Hypothalamus (tissue), 51 donors: ENCODE measurements at regions not wholly inside any gene's neighbourhood (a gene's known extent, or its start where the extent isn't known, plus 50 kb on each side); places are given as distances from the start of the nearest gene placed in this dataset.
"Not testable (repeated sequence)": the region's sequence is repeated elsewhere in the genome, so short reads cannot be mapped to it uniquely, and the experiment has no call there.

Source experiments
- DNase-seq, 51 donors: peaks; one replicate each; lab custom pipeline; 2025; lab: John Stamatoyannopoulos, UW

DNA sequence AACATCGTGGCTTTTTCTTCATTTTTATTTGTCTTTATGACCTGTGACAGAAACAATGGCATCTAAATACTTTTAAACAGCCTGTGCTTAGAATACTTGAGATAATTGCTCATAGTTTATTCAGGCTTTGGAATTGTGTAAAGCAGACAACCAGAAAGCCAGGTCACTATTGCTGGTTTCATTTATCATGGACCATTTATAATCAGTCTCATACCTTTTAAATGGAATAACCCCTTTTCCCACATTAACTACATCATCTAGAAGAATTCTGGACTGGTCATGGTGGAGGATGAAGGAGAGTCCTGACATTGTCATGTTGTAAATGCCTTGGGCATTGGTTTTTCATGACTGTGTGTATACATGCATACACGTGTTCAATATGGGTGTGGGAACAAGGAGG lies 661.5 kb downstream of the EPM2A start:
- DNase-seq, result no peak

DNA sequence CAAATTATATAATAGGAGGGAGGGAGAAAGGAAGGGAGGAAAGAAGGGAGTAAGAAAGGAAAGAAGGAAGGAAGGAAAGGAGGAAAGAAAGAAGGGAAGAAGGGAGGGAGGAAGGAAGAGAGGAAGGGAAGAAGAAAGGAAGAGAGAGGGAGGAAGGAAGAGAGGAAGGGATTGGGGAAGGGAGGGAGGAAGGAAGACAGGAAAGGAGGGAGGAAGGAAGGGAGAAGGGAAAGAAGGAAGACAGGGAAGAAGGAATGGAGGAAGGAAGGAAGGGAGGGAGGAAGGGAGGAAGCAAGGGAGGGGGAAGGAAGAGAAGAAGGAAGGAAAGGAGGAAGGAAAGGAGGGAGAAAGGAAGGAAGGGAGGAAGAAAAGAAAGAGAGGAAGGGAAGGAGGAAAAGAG lies 660.5 kb downstream of the EPM2A start:
- no peak for DNase-seq

DNA sequence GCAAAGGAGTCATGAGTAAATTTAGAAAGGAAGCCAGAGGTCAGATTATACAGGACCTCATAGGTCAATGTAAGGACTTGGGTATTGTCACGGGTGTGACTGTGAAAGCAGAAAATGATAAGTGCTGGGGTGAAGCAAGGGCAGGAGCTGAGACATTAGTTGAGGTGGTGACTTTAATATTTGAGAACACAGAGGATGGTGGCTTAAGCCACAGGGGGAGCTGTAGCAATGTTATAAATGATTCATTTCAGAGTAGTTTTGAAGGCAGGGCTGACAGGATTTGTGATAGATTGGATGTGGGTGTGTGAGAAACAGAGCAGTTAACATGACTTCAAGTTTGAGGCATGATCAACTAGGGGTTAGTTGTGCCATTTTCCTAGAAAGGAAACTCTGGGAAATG lies 659.9 kb downstream of the EPM2A start:
- no peak for DNase-seq

DNA sequence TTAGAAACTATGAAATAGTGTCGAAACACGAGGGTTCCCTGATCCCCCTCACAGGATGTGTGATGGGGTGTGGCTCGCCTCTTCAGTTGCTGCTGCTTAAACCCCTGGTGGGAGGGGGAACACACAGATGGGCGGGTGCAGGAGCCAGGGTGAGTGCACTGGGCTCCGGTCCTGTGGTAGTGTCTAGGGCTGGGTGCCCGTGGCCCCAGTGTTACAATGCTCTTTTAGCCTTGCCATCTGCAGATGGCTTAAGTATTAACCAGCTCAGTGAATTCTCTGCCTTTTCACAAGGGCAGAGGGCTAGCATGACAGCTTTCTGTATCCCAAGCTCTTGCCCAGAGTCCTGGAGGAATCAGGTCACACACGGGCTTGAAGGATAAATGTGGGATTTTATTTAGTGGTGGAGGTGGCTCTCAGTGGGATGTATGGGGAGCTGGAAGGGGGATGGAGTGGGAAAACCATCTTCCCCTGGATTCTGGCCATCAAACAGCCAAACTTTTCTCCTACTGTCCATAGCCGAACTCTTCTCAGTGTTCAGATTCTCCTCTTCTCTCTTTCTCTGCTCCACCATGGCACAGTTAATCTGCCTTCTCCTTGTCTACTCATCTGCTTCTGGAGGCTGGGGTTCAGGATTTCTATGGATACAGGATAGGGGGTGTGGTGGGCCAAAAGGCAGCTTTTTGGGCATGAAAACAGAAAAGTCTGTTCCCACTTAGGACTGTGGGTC lies 659.0 kb downstream of the EPM2A start:
- DNase-seq, result no peak

DNA sequence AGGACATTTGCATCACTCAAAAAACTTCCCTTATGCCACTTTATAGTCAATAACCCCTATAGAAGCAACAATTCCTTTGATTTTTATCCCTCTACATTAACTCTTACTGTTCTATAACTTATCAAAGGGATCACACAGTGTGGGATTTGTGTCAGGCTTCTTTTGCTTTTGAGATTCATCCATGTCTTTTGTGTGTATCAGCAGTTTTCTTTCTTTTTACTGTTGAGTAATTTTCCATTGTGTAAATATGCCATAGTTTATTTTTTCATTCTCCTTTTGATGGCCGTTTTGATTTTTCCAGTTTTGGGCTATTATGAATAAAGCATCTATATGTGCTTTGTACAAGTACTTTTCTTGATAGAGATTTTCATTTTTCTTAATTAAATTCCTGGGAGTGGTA lies 657.9 kb downstream of the EPM2A start:
- no peak for DNase-seq

DNA sequence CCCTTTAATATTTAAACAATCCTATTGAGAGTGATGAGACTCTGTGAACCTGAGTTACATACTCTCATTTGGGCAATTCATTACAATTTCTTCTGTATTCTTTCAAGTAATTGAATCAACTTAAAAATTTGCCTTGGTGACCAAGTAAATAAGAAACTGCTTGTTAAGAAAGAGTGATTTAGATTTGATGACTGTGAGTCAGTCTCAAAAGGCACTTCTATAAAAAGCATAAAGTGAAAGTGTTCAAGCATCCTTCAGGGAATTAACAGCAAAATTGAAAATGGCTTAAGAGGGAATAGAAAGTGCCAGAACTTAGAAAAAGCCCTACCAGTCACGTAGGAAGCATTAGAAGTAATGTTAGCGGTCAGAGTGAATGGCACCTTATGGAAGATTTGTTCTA lies 654.7 kb downstream of the EPM2A start:
- DNase-seq, result no peak

DNA sequence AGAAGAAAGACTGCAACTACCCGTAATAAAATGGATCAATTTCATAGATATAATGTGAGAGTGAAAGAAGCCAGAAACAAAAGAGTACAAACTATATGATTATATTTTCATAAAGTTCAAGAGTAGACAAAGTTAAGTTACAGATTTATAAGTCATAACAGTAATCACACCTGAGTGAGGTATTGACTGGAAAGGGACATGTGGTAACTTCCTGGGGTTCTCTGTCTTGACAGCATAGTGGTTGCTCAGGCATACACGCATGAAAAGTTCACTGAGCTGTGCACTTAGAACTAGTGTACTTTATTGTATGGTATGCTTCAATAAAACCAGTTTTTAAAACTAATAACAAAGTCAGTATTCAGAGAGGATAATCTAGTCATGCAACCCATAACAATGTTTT lies 653.6 kb downstream of the EPM2A start:
- no peak for DNase-seq

DNA sequence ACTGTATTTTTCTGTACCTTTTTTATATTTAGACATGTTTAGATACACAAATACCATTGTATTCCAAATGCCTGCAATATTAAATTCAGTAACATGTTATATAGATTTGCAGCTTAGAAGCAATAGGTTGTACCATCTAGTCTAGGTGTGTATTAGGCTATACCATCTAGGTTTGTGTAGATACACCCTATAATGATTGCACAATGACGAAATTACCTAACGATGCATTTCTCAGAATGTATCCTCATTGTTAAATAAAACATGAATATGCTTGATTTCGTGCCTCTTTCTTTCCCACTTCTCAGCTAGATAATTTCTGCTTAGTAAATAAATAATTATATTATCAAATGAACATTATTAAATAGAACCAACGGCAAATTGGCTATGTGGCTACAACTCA lies 653.0 kb downstream of the EPM2A start:
- DNase-seq, result no peak

DNA sequence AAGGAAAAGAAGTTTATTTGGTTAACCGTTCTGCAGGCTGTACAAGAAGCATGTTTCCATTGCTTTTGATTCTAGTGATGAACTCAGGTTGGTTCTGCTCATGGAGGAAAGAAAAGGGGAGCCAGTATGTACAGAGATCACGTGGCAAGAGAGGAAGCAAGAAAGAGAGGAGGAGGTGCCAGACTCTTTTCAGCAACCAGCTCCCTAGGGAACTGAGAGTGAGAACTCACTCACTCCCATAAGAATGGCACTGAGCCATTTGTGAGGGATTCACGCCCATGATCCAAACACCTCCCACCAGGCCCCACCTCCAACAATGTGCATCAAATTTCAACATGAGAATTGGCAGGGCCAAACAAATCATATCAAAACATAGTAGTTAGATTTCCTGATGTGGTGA lies 649.1 kb downstream of the EPM2A start:
- peak in 1 of 51 donors; percentile 5 for DNase-seq

DNA sequence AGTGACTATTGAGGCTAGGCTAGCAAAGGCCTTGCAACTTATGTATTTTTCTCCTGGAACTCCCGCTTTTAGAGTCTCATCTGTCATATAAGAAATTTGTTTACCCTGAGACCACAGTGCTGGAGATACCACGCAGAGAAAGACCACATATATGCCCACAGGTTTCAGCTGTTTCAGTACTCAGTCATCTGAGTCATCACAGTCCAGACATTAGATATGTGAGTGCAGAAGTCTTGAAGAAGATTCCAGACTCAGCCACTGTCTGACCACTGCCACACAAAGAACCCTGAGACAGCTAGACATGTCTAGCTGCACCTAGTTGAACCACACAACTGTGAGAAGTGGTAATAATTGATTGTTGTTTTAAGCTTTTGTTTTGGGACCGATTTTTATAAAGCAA lies 648.3 kb downstream of the EPM2A start:
- no peak for DNase-seq

DNA sequence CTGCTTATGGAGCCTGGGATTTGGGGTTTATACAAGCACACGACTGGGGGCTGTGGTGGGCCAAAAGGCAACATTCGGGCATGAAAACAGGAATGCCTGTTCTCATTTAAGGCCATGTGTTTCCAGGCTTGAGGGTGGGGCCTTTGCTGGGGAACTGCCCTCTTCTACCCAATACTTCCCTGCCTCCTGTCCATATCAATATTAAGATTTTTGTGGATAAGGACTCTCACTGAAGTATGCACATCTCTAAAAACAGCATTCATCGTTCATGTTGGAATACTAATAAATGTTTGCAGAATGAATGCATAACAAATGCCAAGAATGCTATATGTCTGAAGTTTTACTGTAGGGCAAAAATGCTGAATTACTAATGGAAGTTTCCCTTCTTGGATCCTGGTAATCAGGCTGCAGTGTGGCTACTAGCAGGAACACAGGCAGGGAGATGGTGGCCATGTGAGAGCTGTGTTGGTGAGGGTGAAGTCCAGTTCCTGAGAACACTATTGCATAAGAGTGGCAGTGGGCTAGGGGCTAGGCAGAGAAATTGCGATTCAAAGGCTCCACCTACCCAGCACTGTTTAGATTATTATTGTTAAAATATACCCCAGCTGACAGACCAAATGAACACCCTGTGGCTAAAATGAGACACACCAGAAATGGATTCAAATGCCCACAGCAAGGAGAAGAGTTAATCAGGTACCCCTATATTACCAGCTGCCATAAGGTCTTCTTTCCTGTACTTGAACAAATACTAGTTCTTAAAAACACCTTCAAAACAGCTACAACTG lies 644.3 kb downstream of the EPM2A start:
- DNase-seq, result no peak

DNA sequence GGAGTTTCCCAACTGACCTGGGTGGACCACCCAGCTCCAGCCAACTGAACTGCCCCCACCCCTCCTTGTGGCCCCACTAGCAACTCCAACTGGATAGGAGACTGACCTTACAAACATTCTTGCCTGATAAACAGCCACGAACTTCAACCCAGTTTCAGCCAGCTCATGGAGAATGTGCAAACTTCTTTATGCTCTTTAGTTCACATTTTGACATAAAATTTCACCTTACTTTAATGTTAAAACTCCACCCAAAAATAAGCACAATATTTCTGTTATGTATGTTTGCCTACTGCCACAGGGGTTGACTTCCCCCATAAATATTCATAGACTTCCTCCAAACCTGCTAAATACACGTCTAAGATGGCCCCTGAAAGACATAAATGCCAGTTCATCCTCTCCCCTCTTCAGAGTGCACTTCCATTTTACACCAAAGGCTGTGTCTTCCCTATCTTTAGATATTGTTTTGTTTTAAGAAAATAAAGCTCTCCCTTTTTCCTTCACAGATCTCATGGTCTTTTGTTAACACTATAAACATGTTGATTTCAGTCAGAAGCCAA lies 643.7 kb downstream of the EPM2A start:
- DNase-seq, result no peak

DNA sequence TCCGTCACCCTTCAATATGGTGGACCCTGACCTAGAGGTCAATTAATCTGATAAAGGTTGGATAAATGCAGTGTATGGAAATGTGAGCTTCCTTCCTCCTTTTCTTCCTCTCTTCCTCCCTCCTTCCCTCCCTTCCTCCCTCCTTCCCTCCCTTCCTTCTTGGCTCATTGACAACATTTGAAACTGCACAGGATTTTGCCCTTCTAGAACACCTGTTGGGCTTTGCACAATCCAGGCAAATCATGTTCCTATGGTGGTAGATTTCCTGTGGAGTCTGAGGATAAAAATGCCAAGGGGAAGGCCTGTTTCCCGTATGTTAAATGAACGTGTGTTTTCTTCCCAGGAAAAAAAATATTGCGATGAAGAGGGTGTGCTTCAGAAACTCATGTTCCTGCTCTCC lies 642.8 kb downstream of the EPM2A start:
- DNase-seq, result no peak

DNA sequence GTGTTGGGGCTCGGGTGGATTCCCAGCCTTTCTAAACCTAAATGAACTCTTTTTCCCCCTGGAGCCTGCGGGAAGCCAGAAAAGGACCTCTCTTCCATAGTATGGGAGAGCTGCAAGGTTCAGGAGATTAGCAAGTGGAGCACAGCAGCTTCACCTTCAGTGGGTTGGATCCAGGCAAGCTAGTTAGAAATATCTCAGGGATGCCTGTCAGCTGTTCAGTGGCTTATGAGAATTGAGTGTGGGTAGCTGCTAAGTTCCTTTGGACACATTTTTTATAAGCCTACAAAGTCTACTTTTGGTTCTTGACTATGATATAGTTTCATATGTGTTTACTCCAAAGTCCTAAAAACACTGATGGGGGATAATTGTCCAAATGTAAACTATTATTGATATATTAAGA lies 642.1 kb downstream of the EPM2A start:
- no peak for DNase-seq

DNA sequence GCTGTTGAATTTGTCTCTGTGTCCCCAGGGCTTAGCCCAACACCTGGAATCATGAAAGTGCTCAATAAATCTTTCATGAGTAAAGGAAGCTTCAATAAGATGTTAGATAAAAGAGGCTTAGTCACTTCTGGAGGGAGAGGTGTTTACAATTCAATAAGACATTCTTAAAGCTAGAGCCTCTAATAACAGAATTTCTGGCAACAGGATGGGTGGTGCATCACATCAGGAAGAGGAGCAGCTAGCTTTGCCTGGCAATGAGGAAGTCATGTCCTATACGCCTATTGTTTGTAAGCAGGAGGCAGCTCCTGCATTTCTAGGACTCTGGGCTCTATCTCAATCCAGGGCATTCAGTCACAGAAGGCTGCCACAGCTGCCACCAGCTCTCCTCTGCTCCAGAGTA lies 638.5 kb downstream of the EPM2A start:
- no peak for DNase-seq

DNA sequence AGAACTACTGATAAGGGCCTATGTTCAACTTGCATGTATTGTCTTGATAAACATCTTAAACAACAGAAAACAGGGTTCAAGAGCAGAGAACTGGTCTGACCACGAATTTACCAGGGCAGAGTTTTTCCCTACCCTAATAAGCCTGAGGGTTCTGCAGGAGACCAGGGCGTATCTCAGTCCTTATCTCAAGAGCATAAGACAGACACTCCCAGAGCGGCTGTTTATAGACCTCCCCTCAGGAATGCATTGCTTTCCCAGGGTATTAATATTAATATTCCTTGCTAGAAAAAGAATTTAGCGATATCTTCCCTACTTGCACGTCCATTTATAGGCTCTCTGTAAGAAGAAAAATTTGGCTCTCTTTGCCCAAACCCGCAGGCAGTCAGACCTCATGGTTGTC lies 637.2 kb downstream of the EPM2A start:
- DNase-seq, result not testable (repeated sequence)

DNA sequence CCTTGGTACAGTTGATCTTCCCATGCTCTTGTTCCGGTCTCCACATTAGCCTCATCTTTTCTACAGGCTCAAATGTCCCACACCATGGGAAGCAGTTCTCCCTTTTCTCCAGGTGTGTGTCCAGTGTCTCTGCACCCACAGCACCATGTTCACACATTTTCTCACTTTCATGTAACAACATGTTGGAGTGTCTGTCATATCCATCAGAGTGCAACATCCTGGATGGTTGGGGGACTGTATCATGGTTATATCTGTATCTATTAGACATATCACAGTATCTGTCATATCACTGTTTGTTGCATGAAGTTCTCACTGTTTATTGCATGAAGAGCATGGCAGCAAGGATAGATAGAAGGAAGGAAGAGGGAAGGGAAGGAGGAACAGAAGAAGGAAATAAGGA lies 635.6 kb downstream of the EPM2A start:
- no peak for DNase-seq

DNA sequence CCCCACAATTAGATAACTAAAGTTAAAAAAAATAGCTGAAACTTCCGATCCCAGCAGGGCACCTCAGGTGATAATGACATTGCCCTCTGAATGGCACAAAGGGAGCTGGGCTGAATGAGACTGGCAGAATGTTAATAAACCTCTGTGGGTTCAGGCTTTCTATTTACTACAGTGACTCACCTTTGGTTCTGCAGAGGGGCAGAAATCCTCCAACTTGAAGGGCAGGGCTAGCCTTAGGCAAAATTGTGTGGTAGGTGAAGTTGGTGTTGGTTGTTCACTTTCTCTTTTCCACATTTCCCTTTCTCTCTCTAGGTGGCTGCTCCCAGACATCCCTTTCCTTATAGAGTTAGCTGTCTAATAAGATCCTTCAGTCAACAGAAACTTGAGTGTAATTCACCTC lies 625.2 kb downstream of the EPM2A start:
- DNase-seq, result no peak

DNA sequence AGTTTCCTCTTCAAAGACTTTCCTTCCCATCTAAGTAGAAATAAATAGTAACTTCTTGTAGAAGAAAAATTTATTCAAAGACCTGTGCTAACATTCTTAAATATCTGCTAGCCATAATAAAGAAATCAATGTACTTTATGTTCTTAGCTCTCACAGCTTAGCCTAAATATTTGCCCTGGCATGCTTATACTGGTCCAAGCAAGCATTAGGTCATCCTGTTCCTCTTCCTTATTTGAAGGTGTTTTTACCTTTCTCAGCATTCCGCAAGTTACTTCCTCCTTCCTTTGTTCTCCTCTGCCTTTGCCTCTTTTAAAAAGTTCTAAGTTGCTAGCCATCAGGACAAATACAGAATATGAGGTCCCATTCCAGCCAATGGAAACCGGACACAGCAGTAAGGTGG lies 623.9 kb downstream of the EPM2A start:
- not testable (repeated sequence) for DNase-seq

DNA sequence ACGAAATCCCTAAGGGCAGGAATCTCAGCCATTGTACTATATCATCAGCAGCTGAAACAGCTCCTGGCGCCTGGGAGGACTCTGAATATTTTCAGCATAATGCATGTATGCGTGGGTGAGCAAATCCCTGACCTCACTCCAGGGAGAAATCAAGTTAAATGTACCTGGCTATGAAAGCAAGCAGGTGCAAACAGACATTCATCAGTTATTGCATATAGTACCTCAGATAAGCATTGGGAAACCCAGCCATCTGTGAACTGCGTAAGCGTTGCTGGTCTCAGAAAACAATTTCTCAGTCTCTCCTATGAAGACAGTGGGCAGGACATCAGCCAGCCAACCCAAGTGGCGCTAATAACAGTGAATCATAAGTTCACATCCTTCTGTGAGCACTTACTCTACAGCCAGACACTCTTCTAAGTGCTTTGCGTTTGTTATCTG lies 622.6 kb downstream of the EPM2A start:
- DNase-seq, result no peak

DNA sequence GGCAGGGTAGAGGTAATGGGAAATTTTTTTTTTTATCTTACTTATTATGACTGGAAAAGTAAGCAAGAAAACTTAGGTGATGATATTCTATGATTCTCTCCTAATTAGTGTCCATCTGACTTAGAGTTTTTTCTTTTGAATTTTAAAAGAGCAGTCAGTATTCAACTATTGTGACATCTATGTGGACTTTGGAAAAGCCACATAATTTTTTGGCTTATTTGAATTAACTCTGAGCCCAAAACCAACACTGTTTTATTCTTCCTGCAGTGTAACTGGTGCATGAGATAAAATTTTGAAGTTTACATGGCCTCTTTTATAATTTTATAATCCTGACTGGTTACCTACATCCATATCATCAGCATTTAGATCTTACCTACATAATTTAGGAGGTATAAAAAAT lies 619.7 kb downstream of the EPM2A start:
- no peak for DNase-seq

DNA sequence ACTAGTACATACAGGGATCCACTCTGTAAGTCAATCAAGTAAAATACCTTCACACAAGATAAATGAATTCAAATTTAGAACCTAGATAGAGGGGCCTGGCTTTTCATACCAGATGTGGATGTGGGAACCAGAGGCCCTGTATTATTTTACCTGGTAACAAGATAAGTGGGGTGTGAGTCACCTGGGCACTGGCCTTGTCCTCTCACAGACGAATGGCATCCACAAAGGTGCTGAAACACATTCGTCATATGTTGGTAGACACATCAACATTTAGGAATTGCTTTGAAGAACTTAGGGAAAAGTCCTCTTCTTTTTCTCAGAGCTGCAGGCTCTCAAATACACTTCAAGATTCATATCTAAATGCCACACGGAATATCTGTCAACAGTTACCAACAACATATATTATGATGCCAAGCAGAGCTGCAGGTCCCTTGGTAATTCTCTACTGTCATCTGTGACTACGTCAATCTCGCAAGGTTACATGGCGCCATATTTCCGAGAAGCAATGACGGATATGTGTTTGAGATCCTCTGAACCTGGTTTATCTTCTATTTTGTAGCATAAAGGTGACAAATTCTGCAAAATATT lies 618.6 kb downstream of the EPM2A start:
- DNase-seq, result no peak
